OCI-LY7 (cell line): ENCODE measurements at regions not wholly inside any gene's neighbourhood (a gene's known extent, or its start where the extent isn't known, plus 50 kb on each side); places are given as distances from the start of the nearest gene placed in this dataset.

ENCODE experiments used
- BruUV-seq: library from RNA; stranded (reverse); fragments of 400-500 nt; replicated peaks from 2 replicates; lab custom pipeline; 2021; lab: Mats Ljungman, UMichigan
- CTCF ChIA-PET: fragments of 300-600 bp; sonication (Branson Sonifier 250); formaldehyde crosslinking; loops from one replicate; lab custom pipeline; 2022; ENCODE audit warnings: antibody characterized with exemption; ENCODE audit not compliant: unreplicated experiment; lab: Charles Lee
- POLR2A ChIA-PET: fragments of 300-600 bp; sonication (Branson Sonifier 250); formaldehyde crosslinking; loops from one replicate; lab custom pipeline; 2022; ENCODE audit warnings: antibody characterized with exemption; lab: Charles Lee
- DNase-seq: peaks from one replicate; pipeline ENCODE4 v3.0.0-alpha.2; 2015; ENCODE audit warnings: low spot score
- H2AFZ ChIP-seq: fragments of 200-600 bp; sonication (generic), shearing (Covaris generic); 2 replicates; pipeline ENCODE4 v1.6.1; 2014; ENCODE audit warnings: mild to moderate bottlenecking, antibody characterized with exemption, low read length, moderate library complexity
- H3K27ac ChIP-seq: fragments of 200-600 bp; sonication (generic); 2 replicates; pipeline ENCODE4 v1.5.1; 2014; ENCODE audit warnings: mixed run types, low read depth, mild to moderate bottlenecking, moderate library complexity, low read length, inconsistent platforms; ENCODE audit not compliant: poor library complexity, severe bottlenecking
- H3K36me3 ChIP-seq: fragments of 200-600 bp; sonication (generic); 2 replicates; pipeline ENCODE4 v1.6.1; 2014; ENCODE audit warnings: mild to moderate bottlenecking, antibody characterized with exemption, low read length, moderate library complexity, mixed read lengths; ENCODE audit not compliant: insufficient read depth
- H3K4me1 ChIP-seq: fragments of 200-600 bp; sonication (generic); 2 replicates; pipeline ENCODE4 v1.5.1; 2014; ENCODE audit warnings: mild to moderate bottlenecking, low read length; ENCODE audit not compliant: insufficient read depth, poor library complexity, severe bottlenecking
- H3K4me2 ChIP-seq: fragments of 200-600 bp; sonication (generic); 2 replicates; pipeline ENCODE4 v1.6.1; 2014; ENCODE audit warnings: mild to moderate bottlenecking, low read length
- H3K4me3 ChIP-seq: fragments of 200-600 bp; sonication (generic); 2 replicates; pipeline ENCODE4 v1.5.1; 2014; ENCODE audit warnings: mild to moderate bottlenecking, low read depth, low read length; ENCODE audit not compliant: poor library complexity, severe bottlenecking
- H3K79me2 ChIP-seq: fragments of 200-600 bp; sonication (generic); 2 replicates; pipeline ENCODE4 v1.6.1; 2016; ENCODE audit warnings: low read depth, mild to moderate bottlenecking, low read length, moderate library complexity, mixed read lengths; ENCODE audit not compliant: insufficient read depth
- H3K9me2 ChIP-seq: fragments of 200-600 bp; sonication (generic); 2 replicates; pipeline ENCODE4 v1.6.1; 2016; ENCODE audit warnings: mild to moderate bottlenecking, low read length, mixed read lengths; ENCODE audit not compliant: insufficient read depth
- H3K9me3 ChIP-seq: fragments of 200-600 bp; sonication (generic); 2 replicates; pipeline ENCODE4 v1.6.1; 2014; ENCODE audit warnings: mild to moderate bottlenecking, mixed run types, low read length, mixed read lengths
- H4K20me1 ChIP-seq: fragments of 200-600 bp; sonication (generic); 2 replicates; pipeline ENCODE4 v1.6.1; 2014; ENCODE audit warnings: mild to moderate bottlenecking, antibody characterized with exemption, low read length, moderate library complexity, mixed read lengths; ENCODE audit not compliant: insufficient read depth
- EZH2phosphoT487 ChIP-seq: fragments of 200-600 bp; sonication (generic); IDR thresholded peaks from 2 replicates; pipeline ENCODE4 v1.6.1; 2018; ENCODE audit warnings: low read depth, borderline replicate concordance, mild to moderate bottlenecking, mixed run types, antibody characterized with exemption, low read length, moderate library complexity, mixed read lengths
- intact Hi-C: fragments of 100-400 bp; cut with micrococcal nuclease; formaldehyde crosslinking; loops from one replicate; pipeline ENCODE4 v1.10.0; 2022; ENCODE audit not compliant: unreplicated experiment
- TF ChIP-seq, protein P1 (sequence below): fragments of 200-600 bp; sonication (generic); conservative IDR thresholded peaks from 2 replicates; pipeline ENCODE4 v1.5.1; 2014; ENCODE audit warnings: mild to moderate bottlenecking, antibody characterized with exemption, low read length, moderate library complexity, mixed read lengths

DNA sequence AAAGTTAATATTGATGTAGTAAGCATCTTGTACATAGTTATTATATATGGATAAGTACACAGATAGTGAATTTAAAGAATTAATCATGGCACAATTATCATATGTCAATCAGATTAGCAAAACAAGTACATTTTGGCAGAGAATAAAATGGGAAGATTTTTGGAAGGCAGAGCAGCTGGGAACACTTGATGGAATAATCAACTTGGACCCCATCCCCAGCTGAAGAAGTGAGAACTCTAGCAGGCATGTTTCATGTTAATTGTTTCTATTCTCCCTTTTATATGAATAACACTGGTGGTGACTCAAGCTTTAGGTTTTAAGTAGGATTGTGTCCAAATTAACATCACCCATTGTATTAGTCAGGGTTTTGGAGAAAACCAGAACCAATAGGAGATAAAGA lies 198.7 kb downstream of the KCNJ2 start:
- CTCF ChIA-PET, result no interaction called here
- H3K79me2 ChIP-seq, result no peaks in the 10 kb centered on the region
- H3K4me2 ChIP-seq, result no peak overlapping the region
- TF ChIP-seq, protein P1, sequence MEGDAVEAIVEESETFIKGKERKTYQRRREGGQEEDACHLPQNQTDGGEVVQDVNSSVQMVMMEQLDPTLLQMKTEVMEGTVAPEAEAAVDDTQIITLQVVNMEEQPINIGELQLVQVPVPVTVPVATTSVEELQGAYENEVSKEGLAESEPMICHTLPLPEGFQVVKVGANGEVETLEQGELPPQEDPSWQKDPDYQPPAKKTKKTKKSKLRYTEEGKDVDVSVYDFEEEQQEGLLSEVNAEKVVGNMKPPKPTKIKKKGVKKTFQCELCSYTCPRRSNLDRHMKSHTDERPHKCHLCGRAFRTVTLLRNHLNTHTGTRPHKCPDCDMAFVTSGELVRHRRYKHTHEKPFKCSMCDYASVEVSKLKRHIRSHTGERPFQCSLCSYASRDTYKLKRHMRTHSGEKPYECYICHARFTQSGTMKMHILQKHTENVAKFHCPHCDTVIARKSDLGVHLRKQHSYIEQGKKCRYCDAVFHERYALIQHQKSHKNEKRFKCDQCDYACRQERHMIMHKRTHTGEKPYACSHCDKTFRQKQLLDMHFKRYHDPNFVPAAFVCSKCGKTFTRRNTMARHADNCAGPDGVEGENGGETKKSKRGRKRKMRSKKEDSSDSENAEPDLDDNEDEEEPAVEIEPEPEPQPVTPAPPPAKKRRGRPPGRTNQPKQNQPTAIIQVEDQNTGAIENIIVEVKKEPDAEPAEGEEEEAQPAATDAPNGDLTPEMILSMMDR, result no peak
- no peak for TF ChIP-seq EZH2phosphoT487
- DNase-seq, result no peak
- H3K4me3 ChIP-seq, result no peak overlapping the region
- H3K9me3 ChIP-seq, result no peaks in the 10 kb centered on the region
- H3K36me3 ChIP-seq, result no peaks in the 10 kb centered on the region
- H4K20me1 ChIP-seq, result no peaks in the 10 kb centered on the region
- BruUV-seq, result no TSS peak
- H3K27ac ChIP-seq, result no peak overlapping the region
- intact Hi-C loops, result no loop called here
- H3K4me1 ChIP-seq, result no peaks in the 10 kb centered on the region
- no peaks in the 10 kb centered on the region for H3K9me2 ChIP-seq
- H2AFZ ChIP-seq, result no peak overlapping the region
- POLR2A ChIA-PET, result no interaction called here

DNA sequence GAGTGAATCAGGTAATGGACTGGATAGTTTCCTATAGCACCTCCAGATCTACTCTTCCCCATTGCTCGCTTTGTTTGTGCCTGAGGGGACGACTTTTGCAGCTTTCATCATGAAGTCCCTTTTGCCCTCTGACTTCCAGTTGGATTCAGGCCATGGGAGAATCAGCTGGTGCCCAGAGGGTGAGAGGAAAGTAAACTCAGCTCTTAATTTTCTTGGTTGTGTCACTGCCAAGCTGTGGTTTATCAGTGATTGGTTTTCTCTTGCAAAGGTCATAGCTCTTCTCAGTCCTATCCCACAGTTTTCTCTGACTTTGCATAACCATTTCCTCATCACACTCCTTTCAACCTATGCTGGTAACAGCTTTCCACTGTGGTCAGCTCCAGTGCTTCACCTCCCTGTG lies 200.1 kb downstream of the KCNJ2 start:
- Histone ChIP-seq H2AFZ (no peak overlapping the region), H3K9me2 (no peaks in the 10 kb centered on the region), H4K20me1 (no peaks in the 10 kb centered on the region), H3K9me3 (no peaks in the 10 kb centered on the region), H3K27ac (no peak overlapping the region), H3K4me1 (no peaks in the 10 kb centered on the region), H3K4me2 (no peak overlapping the region), H3K36me3 (no peaks in the 10 kb centered on the region), H3K4me3 (no peak overlapping the region), H3K79me2 (no peaks in the 10 kb centered on the region)
- no TSS peak for BruUV-seq
- CTCF ChIA-PET, result no interaction called here
- no peak for TF ChIP-seq EZH2phosphoT487
- TF ChIP-seq, protein P1, result no peak
- intact Hi-C loops, result no loop called here
- POLR2A ChIA-PET, result no interaction called here
- no peak for DNase-seq

DNA sequence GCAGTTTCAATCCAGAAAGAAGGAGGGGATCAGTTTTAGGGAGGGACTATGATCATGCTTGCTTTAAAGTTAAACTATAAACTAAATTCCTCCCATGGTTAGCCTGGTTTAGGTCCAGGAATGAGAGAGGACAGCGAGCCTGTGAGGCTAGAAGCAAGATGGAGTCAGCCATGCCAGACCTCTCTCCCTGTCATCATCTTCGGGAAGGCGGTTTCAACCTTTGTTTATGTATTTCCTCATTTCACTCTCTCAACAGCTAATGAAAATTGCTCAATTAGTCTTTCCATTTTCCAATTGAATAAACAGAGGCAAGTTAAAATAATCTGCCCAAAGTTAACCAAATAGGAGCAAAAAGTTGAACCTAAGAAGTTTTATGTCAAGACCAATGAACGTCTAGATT lies 201.5 kb downstream of the KCNJ2 start:
- no peak for DNase-seq
- Histone ChIP-seq H3K4me1 (no peaks in the 10 kb centered on the region), H3K4me3 (no peak overlapping the region), H4K20me1 (no peaks in the 10 kb centered on the region), H3K27ac (no peak overlapping the region), H3K4me2 (no peak overlapping the region), H3K9me3 (no peaks in the 10 kb centered on the region), H3K36me3 (no peaks in the 10 kb centered on the region), H2AFZ (no peak overlapping the region), H3K79me2 (no peaks in the 10 kb centered on the region), H3K9me2 (no peaks in the 10 kb centered on the region)
- TF ChIP-seq EZH2phosphoT487, result no peak
- TF ChIP-seq, protein P1, result no peak
- intact Hi-C loops, result no loop called here
- no TSS peak for BruUV-seq
- CTCF ChIA-PET, result no interaction called here
- POLR2A ChIA-PET, result no interaction called here
